NCI-H345 treated with DMSO at 0.1 percent for 48 hours (cell line): ENCODE measurements at regions not wholly inside any gene's neighbourhood (a gene's known extent, or its start where the extent isn't known, plus 50 kb on each side); places are given as distances from the start of the nearest gene placed in this dataset.

Source experiments
- DNase-seq: peaks from one replicate; lab custom pipeline; 2025; ENCODE audit not compliant: unreplicated experiment; lab: John Stamatoyannopoulos, UW

DNA sequence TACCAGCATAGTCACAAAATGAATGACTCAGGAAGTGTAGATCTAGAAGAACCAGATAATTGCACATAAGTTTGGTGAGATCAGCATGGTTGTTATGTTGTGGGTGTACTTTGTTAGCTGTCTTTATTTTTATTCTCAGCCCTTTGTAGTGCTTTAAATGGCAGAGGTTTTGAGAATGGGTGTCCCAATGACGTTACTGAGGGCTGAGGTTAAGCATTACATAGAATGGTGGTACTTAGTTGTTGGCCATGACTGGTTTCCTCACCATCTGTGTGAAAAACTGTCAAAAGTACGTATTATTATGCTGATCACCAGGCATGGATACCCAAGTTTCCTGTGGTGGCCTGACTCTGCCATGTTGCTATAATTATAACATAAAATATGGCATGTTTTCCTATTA, 165.8 kb downstream of the UBE2E3 start:
- no peak for DNase-seq

DNA sequence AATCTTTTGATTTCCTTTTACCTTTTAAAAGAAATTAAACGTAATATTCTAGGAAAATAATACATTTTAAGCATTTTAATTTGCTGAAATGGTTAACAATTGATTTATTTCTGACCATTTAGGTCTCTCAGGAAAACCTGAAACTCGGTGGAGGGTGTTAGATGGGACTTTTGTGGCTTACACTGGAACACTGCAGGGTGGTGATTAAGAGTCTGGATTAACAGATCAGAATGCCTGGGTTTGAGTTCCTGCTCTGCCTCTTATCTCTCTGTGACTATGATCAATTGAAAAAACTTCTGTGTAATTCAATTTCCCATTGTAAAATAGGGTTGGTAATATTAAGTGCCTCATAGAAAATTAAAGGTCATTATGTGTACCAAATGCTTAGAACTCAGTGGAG, 168.7 kb downstream of the UBE2E3 start:
- DNase-seq, result no peak

DNA sequence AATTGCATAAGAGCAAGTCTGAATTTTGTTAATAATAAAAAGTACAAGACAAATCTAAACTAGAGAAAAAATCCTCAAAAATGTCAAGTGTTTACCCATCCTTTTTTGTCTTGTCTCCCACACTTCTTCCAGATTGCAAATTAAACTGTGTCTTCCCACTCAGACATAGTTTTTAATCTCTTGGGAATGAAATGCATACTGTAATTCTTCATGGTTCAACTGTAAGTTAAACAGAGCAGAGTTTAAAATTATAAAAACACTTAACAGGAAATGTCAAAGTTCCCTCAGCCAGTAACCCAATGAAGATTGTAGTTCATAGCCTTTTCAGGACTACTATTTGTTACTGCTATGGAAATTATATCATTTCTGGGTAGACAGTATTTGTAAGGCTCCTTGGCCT, 171.8 kb downstream of the UBE2E3 start:
- no peak for DNase-seq

DNA sequence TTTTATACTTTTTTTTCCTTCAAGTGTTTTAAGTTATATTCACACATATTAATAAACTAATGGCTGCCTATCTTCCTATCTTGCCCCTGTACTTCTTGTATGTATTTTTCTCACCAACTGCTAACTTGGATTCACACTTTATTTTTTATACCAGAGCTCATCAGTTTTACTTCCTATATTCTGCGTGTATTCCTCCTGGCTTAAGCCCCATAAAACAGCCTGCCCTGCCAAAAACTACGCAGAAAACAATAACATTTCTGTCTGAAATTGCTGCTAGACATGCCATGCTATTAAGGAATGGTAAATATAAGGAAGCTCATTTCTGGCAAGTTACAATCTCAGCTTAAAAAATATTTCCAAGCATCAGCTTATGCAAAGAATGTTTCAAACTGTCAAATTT, 172.3 kb downstream of the UBE2E3 start:
- no peak for DNase-seq

DNA sequence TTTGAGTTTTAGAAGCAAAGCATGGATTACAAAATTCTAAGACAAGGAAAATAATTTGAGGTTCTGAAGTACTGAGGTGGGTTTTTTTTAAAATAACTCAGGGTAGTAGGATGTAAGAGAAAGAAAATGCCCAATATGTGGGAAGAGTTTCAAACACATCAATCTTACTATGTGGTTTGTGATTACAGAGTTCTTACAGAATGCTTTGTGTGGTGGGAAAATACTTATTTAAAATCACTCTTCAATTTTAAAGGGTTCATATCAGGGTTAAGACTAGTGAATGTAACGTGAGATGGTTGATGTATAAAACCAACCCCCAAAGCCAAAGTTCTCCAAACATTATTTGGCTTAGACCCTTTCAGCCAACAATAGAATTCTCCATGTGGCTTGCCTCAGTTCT, 173.5 kb downstream of the UBE2E3 start:
- no peak for DNase-seq

DNA sequence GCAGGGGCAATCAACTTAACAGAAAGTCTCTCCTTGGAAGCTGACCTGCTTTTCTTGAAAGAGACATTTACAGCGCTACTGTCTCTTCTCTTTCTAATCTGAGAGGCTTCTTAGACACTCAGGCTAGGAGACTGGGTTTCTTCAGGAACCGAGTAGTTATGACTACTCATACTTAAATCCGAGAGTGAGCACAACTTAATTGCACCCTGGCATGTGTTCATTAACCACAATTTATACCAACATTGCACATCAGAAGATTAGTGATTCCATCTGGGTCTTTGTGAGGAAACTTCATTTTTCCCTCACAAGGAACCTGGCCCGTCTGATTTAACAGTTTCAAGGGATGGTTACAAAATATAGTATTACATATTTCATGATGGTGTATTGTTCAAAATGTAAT, 176.9 kb downstream of the UBE2E3 start:
- no peak for DNase-seq

DNA sequence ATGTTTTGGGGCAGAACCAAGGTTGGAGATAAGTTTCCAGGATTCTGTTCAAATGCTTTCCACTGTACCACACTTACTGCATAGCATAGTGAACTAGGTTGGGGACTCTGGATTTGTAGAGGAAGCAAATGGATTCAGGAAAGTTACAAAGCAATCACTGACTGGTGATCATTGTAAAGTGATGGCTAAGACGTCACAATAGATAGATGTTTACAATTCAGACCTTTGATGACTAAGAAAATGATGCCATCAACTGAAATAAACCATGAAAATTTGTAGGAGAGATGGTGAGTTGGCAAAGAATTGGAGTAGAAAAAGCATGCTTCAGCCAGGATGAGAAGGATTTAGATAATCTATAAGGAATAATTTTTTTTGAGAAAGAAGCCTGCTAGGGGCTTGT, 178.0 kb downstream of the UBE2E3 start:
- no peak for DNase-seq

DNA sequence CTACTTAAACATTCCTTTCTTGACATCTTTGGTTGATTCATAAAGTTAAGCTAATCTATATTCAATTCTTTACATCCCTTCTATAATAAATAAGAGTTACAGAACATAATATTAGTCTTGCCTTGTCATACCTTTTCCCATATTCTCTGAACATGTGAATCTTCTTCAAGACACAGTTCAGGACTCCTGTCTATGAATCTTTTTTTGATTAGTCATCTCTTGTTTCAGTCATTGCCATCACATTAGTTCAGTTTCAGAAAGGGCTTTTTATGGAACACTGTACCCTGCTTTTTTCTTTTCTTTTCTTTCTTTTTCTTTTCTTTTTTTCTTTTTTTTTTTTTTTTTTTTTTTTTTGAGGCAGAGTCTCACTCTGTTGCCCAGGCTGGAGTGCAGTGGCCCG, 181.2 kb downstream of the UBE2E3 start:
- no peak for DNase-seq

DNA sequence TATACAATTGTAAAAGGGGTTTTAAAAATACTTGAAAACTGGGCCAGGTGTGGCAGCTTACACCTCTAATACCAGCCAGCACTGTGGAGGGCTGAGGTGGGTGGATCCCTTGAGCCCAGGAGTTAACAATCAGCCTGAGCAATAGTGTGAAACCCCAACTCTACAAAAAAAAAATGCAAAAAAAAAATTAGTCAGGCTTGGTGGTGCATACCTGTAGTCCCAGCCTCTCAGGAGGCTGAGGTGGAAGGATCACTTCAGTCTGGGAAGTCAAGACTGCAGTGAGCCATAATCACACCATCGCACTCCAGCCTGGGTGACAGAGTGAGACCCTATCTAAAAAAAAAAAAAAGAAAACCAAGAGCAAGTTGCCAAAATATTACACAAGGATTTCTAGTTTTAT, 182.7 kb downstream of the UBE2E3 start:
- DNase-seq, result no peak

DNA sequence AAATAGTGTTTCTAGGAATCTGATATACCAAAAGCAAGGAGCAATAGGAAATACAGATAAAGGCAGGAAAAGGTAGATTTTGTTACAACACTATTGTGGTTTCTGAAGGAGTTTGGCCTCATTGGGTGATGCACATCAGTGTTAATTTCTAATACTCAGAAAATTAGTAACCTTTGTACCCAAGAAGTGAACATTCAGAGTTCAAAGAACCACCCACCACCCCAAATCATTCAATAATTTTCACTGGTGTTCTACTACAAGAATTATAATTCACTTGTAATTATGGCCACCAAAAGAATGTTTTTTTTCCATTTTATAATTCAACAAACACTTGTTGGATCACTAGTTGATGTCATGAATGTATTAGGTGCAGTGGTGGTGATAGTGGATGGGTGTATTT, 183.3 kb downstream of the UBE2E3 start:
- no peak for DNase-seq

DNA sequence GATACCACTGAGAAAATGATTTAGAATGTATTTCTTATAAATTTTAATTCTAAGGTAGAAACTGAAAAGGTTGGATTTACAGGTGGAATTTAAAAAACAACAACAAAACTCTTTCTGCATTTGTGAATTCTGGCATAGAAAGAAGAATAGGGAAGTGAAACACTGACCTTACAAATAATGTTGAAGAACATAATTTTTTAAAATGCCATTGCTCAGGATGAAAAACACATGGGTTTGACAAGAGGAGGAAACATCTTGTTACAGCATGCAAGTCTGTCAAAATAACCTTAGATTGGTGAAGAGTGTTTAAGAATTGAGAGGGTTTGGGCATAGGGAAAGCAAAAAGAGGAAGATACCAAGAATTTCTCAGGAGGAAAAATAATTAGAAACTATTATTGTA, 184.3 kb downstream of the UBE2E3 start:
- DNase-seq, result no peak

DNA sequence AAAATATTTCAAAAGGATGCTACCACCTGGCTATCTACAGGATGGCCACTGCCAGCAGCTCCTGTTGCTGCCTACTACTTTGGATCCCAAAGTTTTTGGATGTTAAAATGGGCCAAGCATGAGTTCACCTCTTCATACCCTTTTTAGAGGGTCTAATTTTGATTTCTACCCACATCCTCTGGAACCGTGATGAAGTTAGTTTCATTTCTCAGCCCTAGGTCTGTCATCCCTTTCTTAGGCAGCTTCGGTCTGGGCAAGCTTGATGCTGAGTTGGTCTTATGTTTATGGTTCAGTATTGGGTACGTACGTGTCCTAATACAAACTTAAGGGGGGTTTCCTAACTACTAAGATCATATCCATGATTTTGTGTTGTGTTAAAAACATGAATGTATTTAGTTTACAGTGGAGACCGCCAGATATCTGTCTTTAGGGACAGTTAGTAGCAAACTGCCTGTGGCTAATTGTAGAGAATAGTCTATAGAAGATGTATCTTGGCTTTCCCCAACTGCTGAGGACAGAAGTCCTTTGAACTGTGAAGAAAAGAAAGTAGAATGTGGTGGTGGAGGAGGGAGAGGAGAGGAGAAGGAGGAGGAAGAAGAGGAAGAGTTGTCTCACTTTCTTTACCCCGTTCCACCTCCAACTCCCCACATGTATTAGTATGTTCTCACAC, 184.9 kb downstream of the UBE2E3 start:
- DNase-seq, result no peak

DNA sequence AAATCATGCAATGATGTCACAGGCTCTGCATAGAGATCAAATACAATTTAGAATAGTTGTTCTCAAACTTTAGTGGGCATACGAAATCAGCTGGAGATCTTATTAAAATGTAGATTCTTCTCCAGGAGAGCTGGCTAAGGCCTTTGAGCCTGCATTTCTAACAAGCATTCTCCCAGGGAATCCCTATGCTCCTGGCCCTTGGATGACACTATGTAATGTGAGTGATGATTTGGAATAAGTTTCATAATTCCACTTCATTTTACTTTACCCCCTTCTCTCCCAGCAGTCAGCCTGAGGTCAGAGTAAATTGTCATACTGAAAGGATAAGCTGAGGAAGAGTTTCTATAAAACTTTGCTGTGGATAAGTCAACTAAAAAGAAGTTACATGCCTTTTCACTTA, 189.1 kb downstream of the UBE2E3 start:
- DNase-seq, result no peak

DNA sequence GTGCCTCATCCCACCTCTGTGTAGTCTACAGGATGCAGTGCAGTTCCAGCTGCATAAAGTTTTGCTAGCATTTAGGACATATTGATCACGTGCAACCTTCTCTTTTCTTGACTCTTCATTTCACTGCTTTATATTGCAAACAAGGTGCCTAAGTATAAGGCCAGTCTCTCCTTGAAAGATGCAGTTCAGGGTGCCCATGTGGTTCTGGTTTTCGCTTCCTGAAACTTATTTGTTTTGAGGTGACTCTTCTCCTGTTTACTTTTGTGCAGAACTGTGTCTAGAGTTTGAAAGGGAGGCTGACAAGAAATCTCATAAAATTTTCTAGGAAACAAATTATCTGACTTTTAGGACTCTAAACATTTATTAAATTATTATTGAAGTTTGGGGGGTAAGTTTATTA, 189.9 kb downstream of the UBE2E3 start:
- no peak for DNase-seq

DNA sequence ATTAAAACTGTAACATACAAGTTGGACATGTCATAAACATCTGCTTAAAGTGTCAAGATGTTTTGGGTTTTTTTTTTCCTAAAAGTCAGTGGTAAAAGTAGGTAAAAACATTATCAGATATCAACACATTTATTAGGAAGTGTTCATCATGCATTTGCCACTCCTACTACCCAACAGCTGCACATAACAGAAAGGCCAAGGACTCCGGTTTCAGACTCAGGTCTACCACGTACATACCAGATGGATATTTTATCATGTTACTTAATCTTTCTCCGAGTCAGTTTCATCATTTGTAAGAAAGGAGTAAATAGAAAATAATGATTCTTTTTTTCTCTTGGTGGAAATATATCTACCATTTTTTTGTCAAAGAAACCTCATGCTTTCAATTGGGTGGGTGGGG, 192.3 kb downstream of the UBE2E3 start:
- no peak for DNase-seq

DNA sequence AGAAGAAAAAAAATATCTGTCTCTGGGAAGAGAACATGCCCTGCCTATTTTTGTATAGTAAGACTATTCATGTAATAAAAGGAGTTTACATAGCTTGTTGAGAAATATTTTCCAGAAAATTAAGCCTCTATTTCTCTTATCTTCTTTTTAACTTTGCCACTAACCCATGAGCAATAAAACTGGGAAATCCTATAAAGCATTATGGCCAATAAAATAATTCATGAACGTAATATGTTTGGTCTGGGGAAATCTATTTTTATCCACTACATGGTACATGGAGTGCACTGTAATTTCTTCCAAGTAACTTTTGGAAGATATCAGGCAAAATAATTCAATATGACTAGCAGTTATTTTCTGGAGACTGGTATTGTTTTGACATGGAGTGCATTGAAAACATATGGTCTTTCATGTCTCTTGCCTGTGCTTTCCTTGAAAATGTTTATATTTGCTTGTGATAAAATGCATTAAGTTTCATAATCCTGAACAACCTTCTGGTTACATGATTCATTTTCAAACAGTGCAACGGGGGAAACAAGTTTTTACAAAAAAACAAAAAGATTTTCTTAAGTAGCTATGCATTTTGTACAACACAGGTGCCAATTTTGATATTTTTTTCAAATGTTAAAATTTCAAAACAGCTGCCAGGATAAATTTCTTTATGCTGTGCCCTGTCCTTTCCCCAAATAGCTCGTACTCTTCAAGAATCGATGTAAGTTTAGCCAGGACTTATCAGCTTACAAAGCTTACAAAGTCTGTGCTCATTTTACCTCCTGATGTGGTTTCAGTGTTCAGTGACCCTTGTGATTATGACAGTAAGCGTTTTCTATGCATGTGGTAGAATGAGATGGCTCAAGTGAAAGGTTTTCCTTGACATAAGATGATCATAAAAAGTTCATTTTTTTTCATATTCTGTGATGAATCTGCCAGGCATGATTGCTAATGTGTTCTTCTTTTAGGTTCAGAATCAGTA, 194.5 kb downstream of the UBE2E3 start:
- DNase-seq, result no peak

DNA sequence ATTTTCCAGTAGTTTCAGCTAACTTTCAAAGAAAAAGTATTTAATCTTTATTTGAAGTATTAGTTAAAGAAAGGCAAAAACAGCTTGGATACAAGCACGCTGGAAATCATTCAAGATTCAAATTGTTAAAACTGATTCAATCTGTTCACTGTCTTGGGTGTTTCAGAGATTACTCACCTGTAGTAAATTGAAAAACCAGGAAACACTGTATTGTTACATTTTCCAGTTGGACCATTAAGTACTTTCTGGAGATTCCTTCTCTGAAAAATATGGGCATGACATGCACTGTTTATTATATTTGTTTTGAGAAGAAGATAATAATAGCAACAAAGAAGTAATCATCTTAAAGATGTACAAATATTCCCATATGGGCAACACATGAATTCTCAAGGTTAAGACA, 196.1 kb downstream of the UBE2E3 start:
- DNase-seq, result no peak

DNA sequence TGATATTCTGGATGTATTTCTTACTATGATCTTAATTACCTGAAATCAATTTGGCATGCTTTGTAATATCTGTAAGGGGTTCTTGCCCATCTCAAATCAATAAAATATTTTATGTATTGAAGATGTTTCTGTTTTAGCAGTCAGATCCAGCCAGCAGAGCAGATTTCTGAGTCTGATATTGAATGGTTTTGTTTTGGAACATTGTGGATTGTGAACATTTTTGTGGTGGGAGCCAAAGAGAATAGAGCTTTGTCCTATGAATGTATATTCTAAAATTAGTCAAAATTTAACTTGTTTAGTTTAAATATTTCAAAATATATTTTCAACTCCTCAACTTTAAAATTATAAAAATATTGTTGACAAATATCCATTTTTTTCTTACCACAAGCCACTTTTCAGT, 197.0 kb downstream of the UBE2E3 start:
- DNase-seq, result no peak

DNA sequence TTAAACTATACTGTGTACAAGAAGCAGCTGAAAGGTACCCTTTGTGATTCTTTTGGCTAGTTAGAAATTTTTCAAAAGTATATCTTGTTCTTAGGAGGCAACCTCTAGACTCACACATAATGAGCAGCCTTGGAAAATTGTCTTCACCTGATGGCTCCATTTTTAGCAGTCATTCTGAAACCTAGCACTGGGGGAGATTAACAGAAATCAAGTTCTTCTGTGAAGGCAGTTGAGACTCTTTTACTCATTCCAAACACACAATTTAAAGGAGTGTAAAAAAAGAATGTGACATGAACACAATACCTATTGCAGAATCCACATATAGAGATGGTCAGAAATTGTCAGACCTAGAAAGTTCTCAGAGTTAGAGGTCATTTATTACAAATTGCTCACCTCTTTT, 197.7 kb downstream of the UBE2E3 start:
- no peak for DNase-seq

DNA sequence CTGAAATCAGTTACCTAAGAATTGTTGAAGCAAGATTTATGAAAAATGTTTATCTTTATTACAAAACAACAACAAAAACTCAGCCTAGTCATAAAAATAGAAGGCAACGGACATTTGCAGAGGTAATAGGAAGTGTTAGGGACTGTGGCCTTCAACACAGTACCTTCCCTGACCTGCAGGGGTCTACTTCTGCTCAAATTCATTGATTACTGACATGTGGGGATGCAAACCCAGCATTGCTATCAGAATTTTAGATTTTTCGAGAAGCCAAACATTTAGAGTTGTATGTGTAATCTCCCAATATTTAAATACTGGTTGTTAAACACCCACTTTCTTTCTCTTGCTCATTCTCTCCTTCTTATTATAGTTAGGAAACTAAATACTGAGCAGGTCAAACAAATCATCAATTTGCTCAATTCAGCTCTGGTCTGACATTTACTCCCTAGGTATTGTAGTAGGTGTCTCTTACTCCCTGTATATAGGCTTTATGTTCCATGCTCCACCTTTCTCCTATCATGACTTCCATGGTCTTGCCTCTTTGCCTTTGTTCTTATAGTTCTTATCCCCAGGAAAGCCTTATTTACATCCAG, 198.5 kb downstream of the UBE2E3 start:
- DNase-seq, result no peak

DNA sequence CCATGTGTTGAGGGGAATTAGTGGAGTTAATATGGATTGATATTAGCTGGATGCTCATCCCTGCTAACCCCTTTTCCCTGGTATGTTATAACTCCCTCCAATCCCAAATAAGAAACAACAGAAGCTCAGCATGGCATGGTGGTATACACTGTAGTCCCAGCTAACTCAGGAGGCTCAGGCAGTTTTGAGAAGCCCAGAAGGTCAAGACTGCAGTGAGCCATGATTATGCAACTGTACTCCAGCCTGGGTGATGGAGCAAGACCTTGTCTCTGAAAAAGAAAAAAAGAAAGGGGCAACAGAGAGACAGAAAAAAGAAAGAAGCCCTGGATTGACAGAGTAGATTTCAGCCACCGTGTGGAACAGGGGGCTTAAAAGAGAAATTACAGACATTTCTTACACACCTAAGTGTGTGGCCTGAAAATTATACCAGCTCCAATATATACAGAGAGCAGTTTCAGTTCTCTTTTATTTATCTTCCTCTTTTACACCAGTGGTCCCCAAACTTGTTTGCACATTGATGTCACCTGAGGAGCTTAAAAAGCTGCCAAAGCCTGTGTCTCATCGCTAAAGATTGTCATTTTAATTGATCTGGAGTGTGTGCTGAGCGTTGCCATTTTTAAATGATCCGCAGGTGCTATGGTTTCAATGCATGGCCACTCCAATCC, 203.6 kb downstream of the UBE2E3 start:
- DNase-seq, result no peak

DNA sequence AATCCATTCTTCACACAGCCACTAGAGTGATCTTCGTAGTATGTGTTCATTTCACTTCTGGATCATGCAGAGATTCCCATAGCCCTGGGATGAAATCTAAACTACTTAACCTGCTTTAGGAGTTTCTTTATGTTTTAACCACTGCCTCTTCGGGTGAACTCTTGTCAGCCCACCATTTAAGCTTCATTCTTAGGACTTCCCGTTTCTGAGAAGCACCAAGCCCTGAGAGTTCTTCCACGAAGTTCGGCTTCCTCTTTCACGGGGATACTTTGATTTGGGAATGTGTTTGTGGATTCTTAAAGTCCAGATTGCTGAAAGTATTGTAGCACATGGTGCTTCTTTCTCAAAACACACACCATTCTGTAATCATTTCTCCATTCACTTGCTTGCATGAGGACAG, 205.0 kb downstream of the UBE2E3 start:
- no peak for DNase-seq
